ENCODE measurements at regions not wholly inside any gene's neighbourhood (a gene's known extent, or its start where the extent isn't known, plus 50 kb on each side); places are given as distances from the start of the nearest gene placed in this dataset.

DNA sequence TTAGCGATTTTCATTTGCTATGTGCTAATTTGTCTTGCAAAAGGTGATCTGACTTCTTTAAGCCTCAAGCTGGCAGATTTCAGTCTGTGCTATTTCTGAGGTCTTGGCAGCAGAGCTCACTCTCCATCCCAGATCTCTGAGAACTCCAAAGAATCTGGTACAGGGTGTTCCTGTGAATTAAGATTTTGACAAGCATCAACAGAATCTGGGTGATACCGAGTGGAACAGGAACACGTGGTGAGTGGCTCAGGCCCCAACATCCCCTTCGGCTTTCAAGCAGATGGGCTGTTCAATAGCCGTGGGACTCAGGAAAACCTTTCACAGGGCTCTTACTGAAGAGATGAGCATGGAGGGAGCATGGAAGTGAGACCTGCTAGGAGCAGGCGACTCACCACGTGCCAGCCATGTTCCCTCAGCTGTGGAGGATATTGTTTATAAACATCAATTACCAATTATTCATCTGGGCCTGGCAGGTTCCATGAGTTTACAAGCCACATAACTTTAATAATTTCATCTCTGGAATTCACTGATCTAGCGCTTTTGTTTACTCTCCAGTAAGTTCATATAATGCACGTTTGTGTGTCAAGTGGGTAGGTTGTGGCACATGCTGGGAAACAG is 103.4 kb upstream of the SELENOK start:
- in situ Hi-C loops (cut with MboI; ENCODE audit: low pct_ligation_motif_present in 1 of 4, low pct_unique_long_range_greater_than_20kb in 1 of 4, low sequenced_read_pairs in 3 of 4) (no loop called here), intact Hi-C loops (cut with DNase I; ENCODE audit: low total_unique reads) (no loop called here)
- TF ChIP-seq CTCF (IDR thresholded peaks at IDR 0.05) (no peak), POLR2A (IDR thresholded peaks at IDR 0.05) (no peak), POLR2AphosphoS5 (IDR thresholded peaks at IDR 0.05) (no peak), EP300 (IDR thresholded peaks at IDR 0.05; ENCODE audit: low read depth) (no peak)
- no peaks in the 10 kb centered on the region for H3K27me3 ChIP-seq
- H3K4me1 ChIP-seq = no peaks in the 10 kb centered on the region
- no peak overlapping the region for H3K4me3 ChIP-seq
- H3K27ac ChIP-seq = no peak overlapping the region
- DNase-seq = no peak
- no peaks in the 10 kb centered on the region for H3K9me3 ChIP-seq
- WGBS, 2 donors (ENCODE audit: low coverage in 1 of 2) = 67 to 86% methylated on average over 2 to 9 of the region's 9 CpGs
- H3K36me3 ChIP-seq = no peaks in the 10 kb centered on the region

DNA sequence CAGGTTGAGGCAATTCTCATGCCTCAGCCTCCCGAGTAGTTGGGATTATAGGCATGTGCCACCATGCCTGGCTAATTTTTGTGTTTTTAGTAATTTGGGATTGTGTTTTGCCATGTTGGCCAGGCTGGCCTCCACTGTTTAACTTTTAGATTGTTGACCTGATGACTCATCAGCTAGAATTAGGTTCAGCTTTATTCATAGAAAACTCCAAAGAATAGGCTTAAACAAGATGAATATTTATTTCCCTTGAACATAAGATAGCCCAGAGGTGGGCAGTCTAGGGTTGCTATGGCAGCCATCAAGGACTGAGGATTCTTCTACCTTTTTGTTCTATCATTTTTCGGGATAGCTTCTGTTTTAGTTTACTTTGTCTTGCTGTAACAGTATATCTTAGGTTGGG is 99.6 kb upstream of the SELENOK start:
- no peaks in the 10 kb centered on the region for H3K9me3 ChIP-seq
- intact Hi-C loops (cut with DNase I; ENCODE audit: low total_unique reads) = no loop called here
- in situ Hi-C loops (cut with MboI; ENCODE audit: low pct_ligation_motif_present in 1 of 4, low pct_unique_long_range_greater_than_20kb in 1 of 4, low sequenced_read_pairs in 3 of 4) = no loop called here
- no peak for DNase-seq
- WGBS, 2 donors (ENCODE audit: low coverage in 1 of 2) = 52 to 78% methylated on average over 1 to 2 of the region's 2 CpGs
- no peak overlapping the region for H3K4me3 ChIP-seq
- H3K4me1 ChIP-seq = no peaks in the 10 kb centered on the region
- TF ChIP-seq CTCF (IDR thresholded peaks at IDR 0.05) (no peak), POLR2AphosphoS5 (IDR thresholded peaks at IDR 0.05) (no peak), POLR2A (IDR thresholded peaks at IDR 0.05) (no peak), EP300 (IDR thresholded peaks at IDR 0.05; ENCODE audit: low read depth) (no peak)
- H3K27me3 ChIP-seq = no peaks in the 10 kb centered on the region
- no peaks in the 10 kb centered on the region for H3K36me3 ChIP-seq
- H3K27ac ChIP-seq = no peak overlapping the region

DNA sequence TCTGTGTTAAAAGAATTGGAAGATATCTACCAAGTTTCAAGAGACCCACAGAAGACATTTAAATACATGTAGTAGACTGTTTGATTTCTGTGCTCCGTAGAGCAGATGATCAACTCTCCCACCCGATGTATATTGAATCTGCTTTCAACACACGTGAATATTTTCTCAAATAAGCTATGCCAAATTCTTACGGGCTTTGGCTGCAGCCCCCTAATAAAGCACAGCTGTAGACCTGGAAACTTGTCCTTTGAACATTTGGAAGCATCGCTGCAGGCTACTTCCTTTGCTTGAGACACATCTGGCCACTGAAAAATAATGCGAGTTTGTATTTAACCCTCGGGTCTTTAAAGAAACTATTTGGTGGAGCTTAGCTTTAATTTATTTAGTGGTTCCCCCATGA is 98.3 kb upstream of the SELENOK start:
- H3K4me1 ChIP-seq = no peaks in the 10 kb centered on the region
- H3K27me3 ChIP-seq = no peaks in the 10 kb centered on the region
- no peak for DNase-seq
- in situ Hi-C loops (cut with MboI; ENCODE audit: low pct_ligation_motif_present in 1 of 4, low pct_unique_long_range_greater_than_20kb in 1 of 4, low sequenced_read_pairs in 3 of 4) = no loop called here
- WGBS, 2 donors (ENCODE audit: low coverage in 1 of 2) = 57 to 69% methylated on average over 5 to 7 of the region's 7 CpGs
- intact Hi-C loops (cut with DNase I; ENCODE audit: low total_unique reads) = no loop called here
- TF ChIP-seq EP300 (IDR thresholded peaks at IDR 0.05; ENCODE audit: low read depth) = no peak
- no peak for TF ChIP-seq CTCF (IDR thresholded peaks at IDR 0.05)
- no peak for TF ChIP-seq POLR2A (IDR thresholded peaks at IDR 0.05)
- no peak for TF ChIP-seq POLR2AphosphoS5 (IDR thresholded peaks at IDR 0.05)
- no peaks in the 10 kb centered on the region for H3K9me3 ChIP-seq
- H3K36me3 ChIP-seq = no peaks in the 10 kb centered on the region
- H3K27ac ChIP-seq = no peak overlapping the region
- H3K4me3 ChIP-seq = no peak overlapping the region

DNA sequence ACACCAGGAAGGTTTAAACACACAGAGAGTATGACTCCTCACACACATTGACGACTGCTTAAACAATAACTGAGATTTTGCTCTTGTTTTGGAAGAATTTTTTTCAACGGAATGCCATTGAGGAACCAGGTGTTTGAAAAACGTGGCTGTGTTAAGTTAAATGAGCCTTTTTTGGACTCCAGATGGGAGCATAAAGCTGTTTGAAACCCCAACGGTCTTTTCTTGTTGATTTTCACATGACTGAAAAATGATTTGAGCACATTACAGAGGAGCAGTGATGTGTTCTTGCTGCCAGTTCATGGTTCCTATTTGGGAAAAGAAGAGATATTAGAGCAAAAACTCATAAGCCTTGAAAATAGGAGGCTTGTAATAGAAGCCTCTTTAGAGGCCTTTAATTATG is 97.8 kb upstream of the SELENOK start:
- in situ Hi-C loops (cut with MboI; ENCODE audit: low pct_ligation_motif_present in 1 of 4, low pct_unique_long_range_greater_than_20kb in 1 of 4, low sequenced_read_pairs in 3 of 4) = no loop called here
- 56 to 71% methylated on average over 3 to 4 of the region's 4 CpGs for WGBS, 2 donors (ENCODE audit: low coverage in 1 of 2)
- H3K27me3 ChIP-seq = no peaks in the 10 kb centered on the region
- H3K4me1 ChIP-seq = no peaks in the 10 kb centered on the region
- no peak for DNase-seq
- intact Hi-C loops (cut with DNase I; ENCODE audit: low total_unique reads) = no loop called here
- TF ChIP-seq EP300 (IDR thresholded peaks at IDR 0.05; ENCODE audit: low read depth) (no peak), POLR2A (IDR thresholded peaks at IDR 0.05) (no peak), CTCF (IDR thresholded peaks at IDR 0.05) (no peak), POLR2AphosphoS5 (IDR thresholded peaks at IDR 0.05) (no peak)
- H3K9me3 ChIP-seq = no peaks in the 10 kb centered on the region
- H3K4me3 ChIP-seq = no peak overlapping the region
- no peaks in the 10 kb centered on the region for H3K36me3 ChIP-seq
- no peak overlapping the region for H3K27ac ChIP-seq
